ENCODE measurements at regions not wholly inside any gene's neighbourhood (a gene's known extent, or its start where the extent isn't known, plus 50 kb on each side); places are given as distances from the start of the nearest gene placed in this dataset.

DNA sequence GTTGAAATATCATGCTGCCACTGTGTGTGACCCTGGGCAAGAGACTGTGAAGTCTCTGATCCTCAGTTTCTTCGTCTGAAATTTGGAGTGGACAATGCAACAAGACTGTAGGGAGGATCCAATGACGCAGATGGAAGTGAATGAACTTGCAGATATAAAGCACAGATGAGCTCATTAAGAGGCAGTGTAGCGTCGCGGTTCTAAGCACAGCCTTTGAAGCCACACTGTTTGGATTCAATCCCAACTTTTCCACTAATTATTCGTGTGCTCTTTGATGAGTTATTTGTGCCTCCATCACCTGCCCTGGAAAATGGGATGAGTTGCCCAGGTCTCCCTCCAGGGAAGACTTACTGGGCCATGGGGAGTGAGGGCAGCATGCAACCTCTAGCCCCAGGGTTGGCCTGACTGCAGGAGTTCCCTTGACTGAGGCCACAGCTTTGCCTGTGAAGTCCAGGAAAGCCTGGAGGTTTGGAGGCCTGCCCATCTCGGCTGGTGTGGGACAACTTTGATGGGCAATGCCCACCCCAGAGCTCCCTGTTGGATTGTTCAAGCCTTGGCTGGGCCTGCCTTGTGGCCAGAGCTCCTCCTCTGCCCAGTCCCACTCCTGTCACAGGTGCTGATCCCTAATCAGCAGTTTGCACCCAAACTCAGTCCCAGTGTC lies 266.0 kb upstream of the B3GAT1 start:
- Histone ChIP-seq H3K9ac (ENCODE audit: low read length in 3 of 3) (no peak overlapping the region), H3K27me3 (ENCODE audit: control insufficient read depth, insufficient read depth, low read length) (no peaks in the 10 kb centered on the region), H3K9me3 (ENCODE audit: control insufficient read depth in 2 of 3, insufficient read depth in 1 of 3, low read length in 3 of 3) (no peaks in the 10 kb centered on the region), H3K36me3 (ENCODE audit: control insufficient read depth in 2 of 3, insufficient read depth in 3 of 3, low read length in 3 of 3) (no peaks in the 10 kb centered on the region), H3K27ac (ENCODE audit: low read depth in 2 of 2, low read length in 2 of 2) (no peak overlapping the region), H3K4me3 (ENCODE audit: low read length in 3 of 3) (no peak overlapping the region), H3K4me1 (ENCODE audit: control insufficient read depth in 2 of 3, insufficient read depth in 2 of 3, low read depth in 1 of 3, low read length in 3 of 3) (no peaks in the 10 kb centered on the region)
- intact Hi-C loops (cut with DNase I), result no loop called here
- FAIRE-seq (no peak), DNase-seq (no peak)
- TF ChIP-seq, protein P1, sequence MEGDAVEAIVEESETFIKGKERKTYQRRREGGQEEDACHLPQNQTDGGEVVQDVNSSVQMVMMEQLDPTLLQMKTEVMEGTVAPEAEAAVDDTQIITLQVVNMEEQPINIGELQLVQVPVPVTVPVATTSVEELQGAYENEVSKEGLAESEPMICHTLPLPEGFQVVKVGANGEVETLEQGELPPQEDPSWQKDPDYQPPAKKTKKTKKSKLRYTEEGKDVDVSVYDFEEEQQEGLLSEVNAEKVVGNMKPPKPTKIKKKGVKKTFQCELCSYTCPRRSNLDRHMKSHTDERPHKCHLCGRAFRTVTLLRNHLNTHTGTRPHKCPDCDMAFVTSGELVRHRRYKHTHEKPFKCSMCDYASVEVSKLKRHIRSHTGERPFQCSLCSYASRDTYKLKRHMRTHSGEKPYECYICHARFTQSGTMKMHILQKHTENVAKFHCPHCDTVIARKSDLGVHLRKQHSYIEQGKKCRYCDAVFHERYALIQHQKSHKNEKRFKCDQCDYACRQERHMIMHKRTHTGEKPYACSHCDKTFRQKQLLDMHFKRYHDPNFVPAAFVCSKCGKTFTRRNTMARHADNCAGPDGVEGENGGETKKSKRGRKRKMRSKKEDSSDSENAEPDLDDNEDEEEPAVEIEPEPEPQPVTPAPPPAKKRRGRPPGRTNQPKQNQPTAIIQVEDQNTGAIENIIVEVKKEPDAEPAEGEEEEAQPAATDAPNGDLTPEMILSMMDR (IDR thresholded peaks at IDR 0.05; ENCODE audit: borderline replicate concordance, extremely low read depth, insufficient read depth), result no peak

DNA sequence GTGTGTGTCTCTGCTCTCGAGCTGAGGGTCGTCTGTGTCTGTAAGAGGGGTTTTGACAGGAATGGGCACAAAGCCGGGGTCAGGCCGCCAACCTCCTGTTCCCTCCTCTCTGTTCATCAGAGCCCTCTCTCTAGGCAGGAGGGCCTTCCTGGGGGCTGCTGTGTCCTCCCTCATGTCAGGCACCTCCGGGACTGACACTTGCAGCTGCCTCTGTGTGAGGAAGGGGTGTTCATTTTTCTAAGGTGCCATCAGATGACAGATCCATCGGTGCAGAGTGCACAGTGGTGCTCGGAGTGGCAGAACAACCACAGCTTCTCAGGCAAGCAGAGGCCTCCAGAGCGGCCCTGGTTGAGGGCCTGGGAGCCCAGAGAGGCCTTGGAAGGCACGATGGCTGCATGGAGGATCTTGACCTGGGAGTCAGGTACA lies 265.4 kb upstream of the B3GAT1 start:
- Histone ChIP-seq H3K4me1 (ENCODE audit: control insufficient read depth in 2 of 3, insufficient read depth in 2 of 3, low read depth in 1 of 3, low read length in 3 of 3) (no peaks in the 10 kb centered on the region), H3K27ac (ENCODE audit: low read depth in 2 of 2, low read length in 2 of 2) (no peak overlapping the region), H3K27me3 (ENCODE audit: control insufficient read depth, insufficient read depth, low read length) (no peaks in the 10 kb centered on the region), H3K36me3 (ENCODE audit: control insufficient read depth in 2 of 3, insufficient read depth in 3 of 3, low read length in 3 of 3) (no peaks in the 10 kb centered on the region), H3K4me3 (ENCODE audit: low read length in 3 of 3) (no peak overlapping the region), H3K9ac (ENCODE audit: low read length in 3 of 3) (no peak overlapping the region), H3K9me3 (ENCODE audit: control insufficient read depth in 2 of 3, insufficient read depth in 1 of 3, low read length in 3 of 3) (no peaks in the 10 kb centered on the region)
- FAIRE-seq (no peak), DNase-seq (no peak)
- intact Hi-C loops (cut with DNase I), result no loop called here
- TF ChIP-seq, protein P1 (IDR thresholded peaks at IDR 0.05; ENCODE audit: borderline replicate concordance, extremely low read depth, insufficient read depth), result no peak

DNA sequence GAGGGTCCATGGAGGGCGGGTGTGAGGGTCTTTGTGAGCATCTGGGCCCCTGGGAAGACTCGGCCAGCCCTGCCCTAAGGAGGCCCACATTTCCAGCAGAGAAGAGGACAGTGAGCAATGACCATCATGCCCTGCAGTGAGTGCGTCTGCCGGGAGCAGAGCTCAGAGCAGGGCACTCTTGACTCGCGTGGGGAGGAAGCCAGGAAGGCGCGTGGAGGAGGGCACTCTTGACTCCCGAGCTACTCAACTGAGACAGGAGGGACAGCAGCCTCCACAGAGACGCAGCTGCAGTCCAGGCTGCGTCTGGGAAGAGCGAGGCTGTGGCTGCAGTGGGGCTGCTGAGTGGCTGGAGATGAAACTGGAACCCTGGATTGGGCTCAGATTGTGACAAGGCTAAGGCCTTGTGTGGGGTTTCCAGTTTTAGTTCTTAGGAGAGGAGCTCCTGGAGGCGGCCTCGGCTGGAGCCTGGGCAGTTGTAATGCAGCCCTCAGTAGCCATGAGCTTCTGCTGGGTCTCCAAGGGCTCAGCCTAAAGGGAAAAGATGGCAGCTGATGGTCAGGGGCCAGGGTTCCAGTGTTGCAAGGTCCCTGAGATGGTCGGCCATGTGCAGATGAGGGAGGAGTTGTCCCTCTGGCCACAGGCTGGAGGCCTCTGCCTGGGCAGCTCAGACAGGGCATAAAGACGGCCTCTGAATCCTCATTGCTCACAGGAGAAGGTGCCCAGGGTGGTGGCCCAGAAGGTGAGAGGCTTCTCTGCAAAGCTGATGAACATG lies 264.7 kb upstream of the B3GAT1 start:
- H3K27ac ChIP-seq (ENCODE audit: low read depth in 2 of 2, low read length in 2 of 2), result no peak overlapping the region
- no peak for DNase-seq
- H3K27me3 ChIP-seq (ENCODE audit: control insufficient read depth, insufficient read depth, low read length), result no peaks in the 10 kb centered on the region
- TF ChIP-seq, protein P1 (IDR thresholded peaks at IDR 0.05; ENCODE audit: borderline replicate concordance, extremely low read depth, insufficient read depth), result no peak
- no peak overlapping the region for H3K4me3 ChIP-seq (ENCODE audit: low read length in 3 of 3)
- no peaks in the 10 kb centered on the region for H3K9me3 ChIP-seq (ENCODE audit: control insufficient read depth in 2 of 3, insufficient read depth in 1 of 3, low read length in 3 of 3)
- H3K9ac ChIP-seq (ENCODE audit: low read length in 3 of 3), result no peak overlapping the region
- FAIRE-seq, result no peak
- intact Hi-C loops (cut with DNase I), result no loop called here
- H3K36me3 ChIP-seq (ENCODE audit: control insufficient read depth in 2 of 3, insufficient read depth in 3 of 3, low read length in 3 of 3), result no peaks in the 10 kb centered on the region
- no peaks in the 10 kb centered on the region for H3K4me1 ChIP-seq (ENCODE audit: control insufficient read depth in 2 of 3, insufficient read depth in 2 of 3, low read depth in 1 of 3, low read length in 3 of 3)
